ENCODE measurements at regions not wholly inside any gene's neighbourhood (a gene's known extent, or its start where the extent isn't known, plus 50 kb on each side); places are given as distances from the start of the nearest gene placed in this dataset.

DNA sequence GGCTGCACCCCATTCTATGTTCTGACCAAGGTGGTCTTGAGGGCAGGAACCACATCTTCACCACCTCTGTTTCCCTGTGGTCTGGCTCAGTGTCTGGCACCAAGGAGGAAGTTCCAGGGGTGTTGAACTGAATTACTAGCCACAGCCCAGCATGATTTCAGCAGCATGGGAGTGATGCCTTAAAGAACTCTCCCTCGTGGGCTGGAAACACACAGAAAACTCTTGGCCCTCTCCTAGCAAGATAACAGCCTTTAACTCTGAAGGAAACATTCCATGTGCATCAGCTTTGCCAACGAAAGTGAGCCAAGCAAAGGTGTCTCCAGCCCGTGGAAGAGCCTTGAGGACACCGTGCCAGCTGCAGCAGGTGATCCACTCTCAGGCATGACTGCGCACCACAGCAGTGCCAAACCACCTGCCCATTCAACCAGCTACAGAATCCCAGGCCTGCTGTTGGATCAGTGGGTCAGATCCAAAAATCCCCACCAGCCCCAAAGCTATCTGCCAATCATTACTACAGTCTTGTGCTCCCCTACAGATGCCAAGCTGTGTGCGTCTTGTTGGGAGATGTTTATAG lies 124.8 kb downstream of the TTC32 start:
- no peak for DNase-seq

DNA sequence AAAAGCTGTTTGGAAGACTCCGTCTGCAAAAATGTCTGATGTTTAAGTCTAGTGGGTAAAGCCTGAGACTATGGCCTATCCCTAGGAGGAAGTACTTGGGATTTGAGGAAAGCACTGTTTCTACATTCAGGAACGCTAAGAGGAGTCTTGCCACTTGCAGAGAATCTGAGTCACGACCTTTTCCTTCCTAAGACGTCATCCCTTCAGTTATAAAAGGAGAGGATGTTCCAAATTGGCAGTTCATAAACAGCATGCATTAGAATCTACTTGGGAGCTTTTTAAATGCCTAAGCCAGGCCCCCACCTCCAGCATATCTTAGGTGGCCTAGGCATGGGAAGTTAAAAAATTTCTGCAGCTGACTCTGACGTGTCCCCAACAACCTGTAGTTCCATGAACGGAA lies 125.9 kb downstream of the TTC32 start:
- DNase-seq = no peak

DNA sequence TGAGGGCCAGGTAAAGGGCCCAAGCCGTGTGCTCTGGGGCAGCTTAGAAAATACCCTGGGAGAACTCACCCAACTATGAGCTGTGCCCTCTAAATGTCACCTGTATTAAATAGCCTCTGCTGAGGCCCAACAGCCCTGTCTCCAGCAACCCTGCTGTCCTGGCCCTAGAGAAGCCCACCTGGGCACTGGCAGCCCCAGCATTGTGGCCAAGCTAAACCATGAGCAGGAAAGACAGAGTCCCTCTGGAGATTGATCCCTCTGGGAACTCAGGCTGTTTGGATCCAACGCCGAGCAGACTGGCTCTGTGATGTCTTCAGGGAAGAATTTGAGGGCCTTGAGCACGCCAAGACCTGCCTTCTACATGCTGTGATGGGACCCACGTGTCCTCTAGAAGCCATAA lies 126.5 kb downstream of the TTC32 start:
- DNase-seq = no peak

GRCh38 chr2:19774805-19775176 lies 127.0 kb downstream of the TTC32 start:
- DNase-seq = no peak

DNA sequence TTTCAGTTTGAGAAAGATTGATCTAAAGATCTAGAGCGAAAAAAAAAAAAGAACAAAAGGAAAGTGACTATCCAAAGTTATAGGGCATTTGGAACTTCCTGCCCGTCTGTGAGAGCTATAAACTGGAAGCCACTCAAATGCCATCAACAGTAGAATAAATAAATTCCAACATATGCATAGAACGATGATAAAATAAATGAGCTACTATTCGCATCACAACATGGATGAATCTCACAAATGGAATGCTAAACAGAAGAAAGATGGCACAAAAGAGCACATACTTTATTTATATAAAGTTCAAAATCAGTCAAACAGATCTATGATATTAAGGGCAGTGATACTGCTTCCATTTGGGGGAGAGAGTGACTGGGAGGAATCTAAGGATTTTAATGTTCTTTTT lies 128.8 kb downstream of the TTC32 start:
- no peak for DNase-seq

DNA sequence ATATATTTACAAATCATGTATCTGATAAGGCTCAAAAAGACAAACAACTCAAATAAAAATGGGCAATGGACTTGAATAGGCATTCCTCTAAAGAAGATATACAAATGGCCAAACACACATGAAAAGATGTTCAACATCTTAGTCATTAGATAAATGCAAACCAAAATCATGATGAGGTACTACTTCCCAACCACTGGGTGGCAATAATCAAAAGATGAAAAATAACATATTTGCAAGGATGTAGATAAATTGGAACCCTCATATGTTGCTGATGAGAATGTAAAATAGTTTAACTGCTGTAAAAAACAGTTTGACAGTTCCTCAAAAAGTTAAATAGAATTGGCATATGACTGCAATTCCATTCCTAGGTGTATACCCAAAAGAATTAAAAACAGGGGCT lies 132.3 kb downstream of the TTC32 start:
- no peak for DNase-seq

- DNase-seq = no peak
Measured at GRCh38 chr2:19767899-19768298, 133.9 kb downstream of the TTC32 start.

DNA sequence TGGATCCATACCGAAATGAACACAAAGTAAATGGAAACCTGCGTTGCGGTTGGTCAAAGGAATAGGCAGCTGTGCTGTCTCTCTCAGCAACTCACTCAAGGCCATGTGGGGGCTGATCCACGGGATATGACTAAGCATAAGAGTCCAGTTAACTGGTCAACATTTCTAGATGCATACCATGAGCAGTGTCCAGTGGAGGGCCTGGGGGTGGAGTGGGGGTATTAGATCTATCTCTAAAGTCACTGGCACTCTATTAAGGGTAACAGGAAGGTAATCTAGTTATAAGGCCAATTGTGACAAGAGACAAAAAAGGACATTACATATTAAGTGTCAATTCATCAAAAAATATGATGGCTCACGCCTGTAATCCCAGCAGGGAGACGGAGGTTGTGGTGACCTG lies 136.8 kb downstream of the TTC32 start:
- DNase-seq = no peak

- DNase-seq = no peak
Measured at GRCh38 chr2:19763731-19764130, 138.1 kb downstream of the TTC32 start.

DNA sequence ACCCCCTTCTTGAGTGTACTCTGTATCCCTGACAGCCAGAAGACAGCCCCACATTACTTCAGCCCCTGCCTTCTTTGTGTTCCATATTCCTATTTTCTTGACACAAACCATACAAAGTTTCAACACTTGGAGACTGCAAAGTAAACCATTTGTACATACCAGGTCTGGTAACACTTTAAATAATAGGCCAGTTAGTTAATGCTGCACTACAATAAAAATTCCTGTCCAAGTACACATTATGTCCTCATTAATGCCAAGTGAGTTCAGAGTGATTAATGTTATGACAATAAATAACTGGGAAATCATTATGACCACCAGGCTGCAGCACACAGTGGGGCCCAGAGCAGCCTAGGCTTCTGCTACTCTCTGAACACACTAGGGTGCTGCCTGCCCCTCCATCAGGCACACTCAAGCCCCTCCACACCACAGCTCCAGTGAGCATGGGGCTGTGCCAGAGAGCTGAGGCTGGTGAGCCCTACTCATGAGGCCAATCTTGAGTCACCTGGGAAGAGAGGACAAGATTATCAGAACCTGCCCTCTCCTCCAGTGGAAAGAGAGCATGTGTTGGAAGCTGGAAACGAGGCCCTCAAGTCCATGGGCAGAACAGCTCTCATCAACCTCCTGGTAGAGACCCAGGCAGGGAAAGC lies 138.7 kb downstream of the TTC32 start:
- no peak for DNase-seq

GRCh38 chr2:19762142-19762541 lies 139.6 kb downstream of the TTC32 start:
- no peak for DNase-seq

DNA sequence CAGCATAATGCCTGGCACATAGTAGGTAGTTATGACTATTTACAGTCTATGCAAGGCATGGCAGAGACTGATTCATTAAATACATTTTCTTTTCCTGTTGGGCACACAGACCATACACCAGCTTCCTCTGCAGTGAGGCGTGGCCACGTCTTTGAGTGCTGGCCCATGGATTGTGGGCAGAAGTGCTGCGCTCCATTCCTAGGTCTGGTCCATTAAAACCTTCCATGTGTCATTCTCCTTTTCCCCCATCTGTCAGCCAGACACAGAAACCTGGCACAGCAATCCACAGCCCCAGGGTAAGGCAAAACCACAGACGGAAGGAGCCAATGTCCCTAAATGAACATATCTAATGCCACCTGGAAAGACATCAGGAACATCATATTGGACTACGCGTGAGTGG lies 141.9 kb downstream of the TTC32 start:
- DNase-seq = no peak

DNA sequence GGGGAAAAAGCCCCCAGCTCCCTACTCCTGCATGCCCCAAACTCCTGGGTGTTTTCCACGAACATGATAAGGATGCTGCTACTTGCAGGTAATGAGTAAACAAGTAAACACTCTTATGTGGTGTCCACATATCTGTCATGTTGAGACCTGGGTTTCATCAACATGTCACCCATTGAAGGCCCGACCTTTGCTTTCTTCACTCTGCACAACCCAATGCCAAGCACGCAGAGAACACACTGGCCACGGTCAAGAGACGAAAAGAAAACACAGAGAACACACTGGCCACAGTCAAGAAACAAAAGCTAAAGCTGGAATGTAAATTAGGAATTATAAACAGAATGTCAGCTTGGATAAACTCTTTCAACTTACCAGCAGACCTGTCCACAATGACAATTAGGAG lies 143.1 kb downstream of the TTC32 start:
- no peak for DNase-seq

- no peak for DNase-seq
Measured at GRCh38 chr2:19757586-19757985, 144.2 kb downstream of the TTC32 start.

GRCh38 chr2:19754907-19755306 lies 146.9 kb downstream of the TTC32 start:
- DNase-seq = no peak

GRCh38 chr2:19753818-19754217 lies 148.0 kb downstream of the TTC32 start:
- no peak for DNase-seq

DNA sequence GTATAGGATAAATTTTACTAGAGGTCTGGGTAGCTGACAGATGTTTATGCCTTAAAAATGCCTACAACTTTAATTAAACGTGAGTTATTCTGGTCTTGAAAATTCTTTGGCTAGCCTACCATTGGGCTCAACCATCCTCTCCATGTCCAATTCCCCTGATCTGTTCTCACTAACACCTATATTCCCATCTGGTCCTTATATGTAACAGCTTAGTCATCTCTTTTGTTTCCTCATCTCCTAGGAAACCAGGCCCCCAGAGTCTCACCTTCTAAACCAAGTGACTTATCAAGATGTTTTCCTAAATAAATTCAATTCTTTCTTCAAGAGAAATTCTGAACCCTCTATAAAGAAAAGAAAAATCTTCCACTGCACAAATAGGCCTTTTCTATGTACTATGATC lies 148.5 kb downstream of the TTC32 start:
- DNase-seq = no peak

DNA sequence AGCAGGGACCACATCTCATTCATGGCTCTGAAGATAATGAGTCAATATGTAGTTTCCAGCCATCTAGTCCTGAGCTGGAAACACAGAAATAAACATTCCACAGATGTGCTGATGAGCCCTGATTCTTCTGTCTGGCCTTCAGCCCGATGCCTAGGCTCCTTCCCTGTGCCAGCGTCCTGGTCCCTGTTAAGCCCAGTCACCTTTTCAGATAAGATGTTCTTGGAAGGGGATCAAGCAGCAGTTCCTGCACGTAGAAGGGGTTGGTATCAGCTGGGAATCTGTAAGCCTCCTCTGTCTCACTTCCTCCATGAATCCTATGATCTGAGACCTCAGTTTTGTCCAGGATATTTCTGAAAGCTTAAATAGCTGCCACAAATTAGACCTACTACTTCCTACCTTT lies 149.3 kb downstream of the TTC32 start:
- DNase-seq = no peak

DNA sequence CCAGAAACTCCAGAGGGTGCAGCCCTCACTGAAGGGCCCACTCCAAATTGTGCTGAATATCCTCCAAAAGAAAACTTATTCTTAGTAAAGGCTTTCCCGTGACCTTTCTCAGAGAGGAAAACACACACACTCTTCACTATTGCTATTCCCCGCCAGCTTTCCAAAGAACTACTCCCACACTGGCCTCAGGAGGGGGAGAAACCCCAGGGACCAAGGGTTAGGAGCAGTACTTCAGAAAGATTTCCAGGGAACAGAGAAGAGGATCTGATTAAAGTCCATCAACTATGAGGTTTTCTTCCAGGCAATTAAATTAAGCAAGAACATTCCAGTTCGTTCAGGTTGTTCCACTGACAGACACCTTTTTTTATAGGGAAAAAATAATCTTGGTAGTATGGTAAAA lies 150.2 kb downstream of the TTC32 start:
- DNase-seq = no peak

DNA sequence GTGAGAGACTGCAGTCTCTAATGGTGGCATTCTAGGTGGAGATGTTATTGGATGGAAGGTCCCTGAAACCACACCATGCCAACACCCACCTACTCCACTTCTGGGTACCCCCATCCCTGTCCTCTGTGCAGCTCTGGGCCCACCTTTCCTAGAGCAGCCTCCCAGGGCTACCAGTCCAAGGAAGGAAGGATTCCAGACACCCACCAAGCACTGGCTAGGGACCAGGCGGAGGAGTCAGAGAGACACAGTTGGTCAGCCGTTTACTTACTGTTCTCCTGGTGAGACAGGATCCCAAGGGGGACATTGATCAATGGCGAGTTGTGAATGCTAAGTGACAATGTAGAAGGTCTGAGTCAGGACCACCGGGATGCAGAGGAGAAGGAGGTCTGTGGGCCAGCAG lies 151.6 kb downstream of the TTC32 start:
- DNase-seq = no peak

GRCh38 chr2:19749507-19749836 lies 152.3 kb downstream of the TTC32 start:
- no peak for DNase-seq

DNA sequence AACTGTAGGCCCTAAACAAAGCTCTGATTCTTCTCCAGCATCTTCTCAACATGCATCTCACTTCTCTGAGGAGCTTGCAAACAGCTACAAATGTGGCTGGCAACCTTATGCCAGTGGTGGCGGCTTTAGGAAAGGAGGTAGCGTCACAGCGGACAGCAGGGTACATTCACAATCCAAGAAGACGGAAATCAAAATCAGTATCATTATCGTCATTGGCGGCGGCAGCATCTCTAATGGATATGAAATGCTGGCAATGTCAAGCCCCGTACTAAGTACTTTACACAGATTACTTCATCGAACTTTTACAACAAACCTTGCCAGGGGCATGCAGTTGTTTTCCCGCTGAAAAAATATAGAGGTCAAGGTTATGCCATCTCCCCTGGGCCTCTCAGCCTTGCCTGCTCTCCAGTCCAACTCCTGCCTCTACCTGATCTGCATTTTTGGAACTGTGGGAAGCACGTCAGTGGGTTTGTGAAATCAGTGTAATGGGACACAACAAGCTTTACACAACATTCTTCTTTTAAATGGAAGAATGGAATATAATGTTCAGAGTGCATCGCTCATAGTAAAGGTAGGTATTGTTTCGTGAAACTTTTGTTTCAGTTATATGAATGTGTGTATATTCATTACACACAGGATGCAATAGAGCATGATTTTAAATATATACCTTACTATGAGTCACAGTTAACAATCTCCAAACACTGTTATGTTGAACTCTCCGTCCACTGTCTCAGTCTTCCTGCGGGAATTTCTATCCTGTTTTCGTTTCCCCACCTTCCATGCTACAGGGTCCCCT lies 152.9 kb downstream of the TTC32 start:
- DNase-seq = no peak

DNA sequence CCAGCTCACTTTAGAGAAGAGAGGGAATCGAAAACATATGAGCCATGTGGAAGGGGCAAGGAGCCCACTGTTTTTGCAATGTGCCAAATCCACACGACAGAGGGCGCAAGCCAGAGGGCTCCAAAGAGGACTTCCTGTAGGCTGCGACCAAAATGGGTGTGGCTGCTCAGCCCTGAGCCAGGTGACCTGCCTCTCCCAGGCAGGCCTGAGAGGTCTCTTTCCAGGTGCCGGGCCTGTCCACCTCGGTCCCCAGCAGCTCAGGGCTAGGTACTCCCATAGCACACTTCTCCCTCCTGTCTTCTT lies 153.8 kb downstream of the TTC32 start:
- DNase-seq = no peak

DNA sequence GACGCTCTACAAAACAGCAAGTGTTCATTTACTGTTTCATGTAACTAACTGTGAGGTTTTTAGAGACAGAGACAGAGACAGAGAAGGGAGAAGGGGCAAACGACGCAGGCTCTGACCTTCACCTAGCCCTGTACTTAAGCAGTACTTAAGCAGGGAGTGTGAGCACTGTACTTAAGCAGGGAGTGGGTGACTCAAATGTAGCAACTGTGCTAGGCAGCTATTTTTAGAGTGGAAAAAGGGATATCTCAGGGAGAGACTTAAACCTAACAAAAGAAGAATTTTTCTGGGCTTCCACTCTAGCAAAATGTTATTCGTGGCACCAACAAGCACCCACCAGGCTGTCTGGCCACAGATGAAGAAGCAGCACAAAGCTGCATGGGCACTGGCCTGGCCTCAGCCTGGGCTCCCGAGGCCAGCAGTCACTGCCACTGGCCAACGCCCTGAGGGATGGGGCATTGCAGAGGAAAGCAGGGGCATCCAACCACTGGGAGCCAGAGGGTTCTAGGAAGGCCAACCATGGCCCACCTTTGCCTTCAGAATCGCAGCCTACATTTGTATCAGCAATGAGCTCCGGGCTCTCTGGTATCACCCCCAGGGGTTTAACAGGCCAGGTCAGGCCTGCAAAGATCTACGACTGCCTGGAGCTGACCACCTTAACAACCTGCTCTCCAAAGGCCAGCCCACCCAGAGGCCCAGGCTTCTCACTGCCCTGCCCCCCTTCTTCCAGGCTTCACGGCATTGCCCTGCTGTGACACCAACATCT lies 154.3 kb downstream of the TTC32 start:
- DNase-seq = no peak
